ENCODE measurements at regions not wholly inside any gene's neighbourhood (a gene's known extent, or its start where the extent isn't known, plus 50 kb on each side); places are given as distances from the start of the nearest gene placed in this dataset.

DNA sequence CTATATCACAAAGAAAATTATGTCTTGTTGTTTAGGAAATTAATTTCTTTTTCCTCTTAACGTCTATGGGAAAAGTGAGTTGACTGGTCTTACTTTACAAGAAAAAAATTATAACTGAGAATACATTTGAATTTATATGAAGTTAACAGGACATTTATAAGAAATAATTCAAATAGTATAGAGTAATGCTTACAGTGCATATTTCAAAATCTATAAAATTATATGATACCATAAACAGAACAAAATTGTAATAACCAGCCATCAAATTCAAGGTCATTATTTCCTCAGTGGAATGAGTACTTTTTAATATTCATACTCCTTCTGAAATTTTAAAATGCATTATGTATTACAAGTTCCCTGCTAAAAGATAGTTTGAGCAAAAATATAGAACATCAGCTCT is 884.5 kb downstream of the TECRL start:
- TF ChIP-seq, protein P1, sequence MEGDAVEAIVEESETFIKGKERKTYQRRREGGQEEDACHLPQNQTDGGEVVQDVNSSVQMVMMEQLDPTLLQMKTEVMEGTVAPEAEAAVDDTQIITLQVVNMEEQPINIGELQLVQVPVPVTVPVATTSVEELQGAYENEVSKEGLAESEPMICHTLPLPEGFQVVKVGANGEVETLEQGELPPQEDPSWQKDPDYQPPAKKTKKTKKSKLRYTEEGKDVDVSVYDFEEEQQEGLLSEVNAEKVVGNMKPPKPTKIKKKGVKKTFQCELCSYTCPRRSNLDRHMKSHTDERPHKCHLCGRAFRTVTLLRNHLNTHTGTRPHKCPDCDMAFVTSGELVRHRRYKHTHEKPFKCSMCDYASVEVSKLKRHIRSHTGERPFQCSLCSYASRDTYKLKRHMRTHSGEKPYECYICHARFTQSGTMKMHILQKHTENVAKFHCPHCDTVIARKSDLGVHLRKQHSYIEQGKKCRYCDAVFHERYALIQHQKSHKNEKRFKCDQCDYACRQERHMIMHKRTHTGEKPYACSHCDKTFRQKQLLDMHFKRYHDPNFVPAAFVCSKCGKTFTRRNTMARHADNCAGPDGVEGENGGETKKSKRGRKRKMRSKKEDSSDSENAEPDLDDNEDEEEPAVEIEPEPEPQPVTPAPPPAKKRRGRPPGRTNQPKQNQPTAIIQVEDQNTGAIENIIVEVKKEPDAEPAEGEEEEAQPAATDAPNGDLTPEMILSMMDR (conservative IDR thresholded peaks at IDR 0.05), result no peak
- TF ChIP-seq ZFX (IDR thresholded peaks at IDR 0.05), result no peak

All from C4-2B (cell line).